IPS-18a (cell line): ENCODE measurements at regions not wholly inside any gene's neighbourhood (a gene's known extent, or its start where the extent isn't known, plus 50 kb on each side); places are given as distances from the start of the nearest gene placed in this dataset.

Experiments
- H3K27ac ChIP-seq: one replicate; pipeline ENCODE4 v1.5.1; 2013; ENCODE audit warnings: low read length
- H3K27me3 ChIP-seq: one replicate; pipeline ENCODE4 v1.6.1; 2013; ENCODE audit warnings: mild to moderate bottlenecking, low read length; ENCODE audit not compliant: control insufficient read depth, insufficient read depth
- H3K36me3 ChIP-seq: one replicate; pipeline ENCODE4 v1.6.1; 2013; ENCODE audit warnings: low read depth, low read length; ENCODE audit not compliant: control insufficient read depth
- H3K4me1 ChIP-seq: one replicate; pipeline ENCODE4 v1.6.1; 2013; ENCODE audit warnings: low read depth, low read length; ENCODE audit not compliant: control insufficient read depth
- H3K4me3 ChIP-seq: one replicate; pipeline ENCODE4 v1.5.1; 2013; ENCODE audit warnings: low read length
- H3K9ac ChIP-seq: one replicate; pipeline ENCODE4 v1.6.1; 2013; ENCODE audit warnings: mild to moderate bottlenecking, low read length, moderate library complexity
- H3K9me3 ChIP-seq: one replicate; pipeline ENCODE4 v1.6.1; 2013; ENCODE audit warnings: low read depth, low read length; ENCODE audit not compliant: control insufficient read depth

DNA sequence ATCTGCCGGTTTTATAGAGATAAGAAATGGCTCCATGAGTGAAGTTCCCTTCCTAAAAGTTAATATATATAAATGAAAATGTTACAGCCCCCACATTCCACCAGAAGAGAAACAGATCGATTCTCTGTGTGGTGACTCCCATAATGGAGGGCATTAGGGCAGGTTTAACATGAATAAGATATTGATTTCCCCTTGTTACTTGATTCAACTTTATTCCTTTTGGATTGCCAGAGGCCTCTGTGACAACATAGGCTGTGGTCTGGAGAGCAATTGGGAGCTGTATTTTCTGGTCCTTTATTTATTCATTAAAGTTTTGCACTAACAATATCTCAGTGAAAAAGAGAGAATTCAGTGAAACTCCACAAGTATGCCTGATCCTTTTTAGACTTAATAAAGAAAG, 125.2 kb upstream of the CCDC196 start:
- Histone ChIP-seq H3K36me3 (no peaks in the 10 kb centered on the region), H3K27ac (no peak overlapping the region), H3K4me1 (peaks cover 5% of the 10 kb centered on the region), H3K9me3 (no peaks in the 10 kb centered on the region), H3K4me3 (no peak overlapping the region), H3K27me3 (no peaks in the 10 kb centered on the region), H3K9ac (no peak overlapping the region)

DNA sequence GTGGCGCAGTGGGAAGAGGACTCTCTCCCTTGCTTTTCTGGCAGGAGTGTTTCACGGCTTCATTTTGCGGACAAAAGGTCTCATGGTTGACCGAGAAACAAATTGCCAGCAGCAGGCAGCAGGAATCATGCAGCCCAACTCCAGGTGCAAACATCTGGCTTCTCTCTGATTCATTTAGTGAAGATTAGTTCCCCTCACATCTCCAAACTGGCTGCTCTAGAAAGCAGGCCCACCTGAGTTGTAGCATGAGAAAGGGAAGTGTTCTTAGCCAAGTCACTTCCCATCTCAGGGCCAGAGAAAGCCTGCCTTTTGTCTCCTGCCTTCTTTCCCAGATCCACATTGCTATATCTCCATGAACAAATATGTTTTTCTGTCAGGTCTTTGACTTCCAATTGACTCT, 120.8 kb upstream of the CCDC196 start:
- no peak overlapping the region for H3K27ac ChIP-seq
- H3K4me3 ChIP-seq = no peak overlapping the region
- no peak overlapping the region for H3K9ac ChIP-seq
- H3K36me3 ChIP-seq = no peaks in the 10 kb centered on the region
- no peaks in the 10 kb centered on the region for H3K4me1 ChIP-seq
- no peaks in the 10 kb centered on the region for H3K27me3 ChIP-seq
- no peaks in the 10 kb centered on the region for H3K9me3 ChIP-seq

DNA sequence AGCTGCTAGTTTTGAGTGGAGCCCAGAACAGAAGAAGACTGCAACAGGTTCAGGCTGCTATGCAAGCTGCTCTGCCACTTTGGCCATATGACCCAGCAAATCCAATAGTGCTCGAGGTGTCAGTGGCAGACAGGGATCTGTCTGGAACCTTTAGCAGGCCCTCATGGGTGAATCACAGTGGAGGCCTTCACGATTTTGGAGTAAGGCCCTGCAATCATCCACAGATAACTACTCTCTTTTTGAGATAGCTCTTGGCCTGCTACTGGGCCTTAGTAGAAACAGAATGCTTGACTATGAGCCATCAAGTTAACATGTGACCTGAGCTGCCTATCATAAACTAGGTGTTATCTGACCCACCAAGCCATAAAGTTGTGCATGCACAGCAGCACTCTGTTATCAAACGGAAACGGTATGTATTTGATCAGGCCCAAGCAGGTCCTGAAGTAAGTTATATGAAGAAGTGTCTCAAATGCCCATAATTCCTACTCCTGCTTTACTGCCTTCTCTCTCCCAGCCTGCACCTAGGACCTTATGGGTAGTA, 116.9 kb upstream of the CCDC196 start:
- Histone ChIP-seq H3K36me3 (no peaks in the 10 kb centered on the region), H3K27me3 (no peaks in the 10 kb centered on the region), H3K9ac (no peak overlapping the region), H3K27ac (no peak overlapping the region), H3K9me3 (no peaks in the 10 kb centered on the region), H3K4me1 (no peaks in the 10 kb centered on the region), H3K4me3 (no peak overlapping the region)

GRCh38 chr14:66371776-66372175, 114.4 kb upstream of the CCDC196 start:
- no peak overlapping the region for H3K27ac ChIP-seq
- no peaks in the 10 kb centered on the region for H3K9me3 ChIP-seq
- no peak overlapping the region for H3K9ac ChIP-seq
- H3K4me1 ChIP-seq = no peaks in the 10 kb centered on the region
- H3K27me3 ChIP-seq = no peaks in the 10 kb centered on the region
- no peaks in the 10 kb centered on the region for H3K36me3 ChIP-seq
- no peak overlapping the region for H3K4me3 ChIP-seq

DNA sequence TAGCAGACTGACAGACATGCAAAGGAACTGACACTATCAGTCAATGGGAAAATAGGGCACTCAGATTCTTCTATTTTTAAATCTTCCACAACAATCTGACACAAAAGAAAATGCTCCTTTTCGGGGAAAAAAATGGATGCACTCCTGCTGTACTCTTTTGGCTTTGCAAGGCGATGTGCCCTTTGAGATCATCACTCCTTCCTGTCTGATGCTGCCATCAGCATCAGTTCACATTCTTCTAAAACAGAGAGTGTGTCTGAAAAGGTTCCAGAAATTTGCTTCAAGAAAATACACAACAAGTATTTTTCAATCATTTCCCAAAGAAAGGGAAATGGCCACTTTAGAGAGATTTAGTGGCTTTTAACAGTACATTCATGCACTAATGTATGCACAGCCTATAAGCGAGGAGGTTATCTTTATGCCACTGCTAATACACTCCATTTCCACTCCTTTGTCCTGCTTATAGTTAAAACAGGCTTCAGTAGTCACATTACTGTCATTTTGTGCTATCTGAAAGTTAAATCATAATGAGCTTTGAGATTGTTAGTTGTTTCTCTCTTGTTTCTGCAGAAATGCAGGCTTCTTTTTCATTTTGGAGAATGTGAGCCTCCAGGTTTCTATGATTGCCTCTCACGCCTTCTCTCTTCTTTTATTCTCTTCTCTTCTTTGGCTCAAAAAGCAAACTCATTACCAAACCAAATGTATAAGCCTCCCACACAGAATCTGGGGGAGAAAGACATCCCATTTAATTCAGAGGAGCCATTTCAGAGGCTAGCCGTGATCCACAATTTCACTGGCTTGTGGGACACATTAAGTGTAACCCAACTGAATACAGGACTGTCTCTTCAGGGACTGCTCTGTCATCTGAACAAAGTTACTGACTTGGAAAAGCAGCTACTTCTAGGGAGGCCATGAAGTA, 110.9 kb upstream of the CCDC196 start:
- Histone ChIP-seq H3K36me3 (no peaks in the 10 kb centered on the region), H3K27me3 (no peaks in the 10 kb centered on the region), H3K4me3 (no peak overlapping the region), H3K4me1 (no peaks in the 10 kb centered on the region), H3K9ac (no peak overlapping the region), H3K9me3 (no peaks in the 10 kb centered on the region), H3K27ac (no peak overlapping the region)

- no peaks in the 10 kb centered on the region for H3K27me3 ChIP-seq
- H3K4me3 ChIP-seq = no peak overlapping the region
- H3K9me3 ChIP-seq = no peaks in the 10 kb centered on the region
- H3K4me1 ChIP-seq = no peaks in the 10 kb centered on the region
- H3K9ac ChIP-seq = no peak overlapping the region
- H3K36me3 ChIP-seq = no peaks in the 10 kb centered on the region
- H3K27ac ChIP-seq = no peak overlapping the region
Observed at GRCh38 chr14:66377574-66377973, 108.6 kb upstream of the CCDC196 start.

- peaks cover 9% of the 10 kb centered on the region for H3K4me1 ChIP-seq
- no peaks in the 10 kb centered on the region for H3K27me3 ChIP-seq
- H3K9me3 ChIP-seq = no peaks in the 10 kb centered on the region
- H3K4me3 ChIP-seq = no peak overlapping the region
- H3K36me3 ChIP-seq = no peaks in the 10 kb centered on the region
- H3K9ac ChIP-seq = no peak overlapping the region
- no peak overlapping the region for H3K27ac ChIP-seq
Observed at GRCh38 chr14:66378712-66379505, 107.3 kb upstream of the CCDC196 start.

- Histone ChIP-seq H3K27ac (no peak overlapping the region), H3K27me3 (no peaks in the 10 kb centered on the region)
Observed at GRCh38 chr14:66380143-66380542, 106.0 kb upstream of the CCDC196 start.

DNA sequence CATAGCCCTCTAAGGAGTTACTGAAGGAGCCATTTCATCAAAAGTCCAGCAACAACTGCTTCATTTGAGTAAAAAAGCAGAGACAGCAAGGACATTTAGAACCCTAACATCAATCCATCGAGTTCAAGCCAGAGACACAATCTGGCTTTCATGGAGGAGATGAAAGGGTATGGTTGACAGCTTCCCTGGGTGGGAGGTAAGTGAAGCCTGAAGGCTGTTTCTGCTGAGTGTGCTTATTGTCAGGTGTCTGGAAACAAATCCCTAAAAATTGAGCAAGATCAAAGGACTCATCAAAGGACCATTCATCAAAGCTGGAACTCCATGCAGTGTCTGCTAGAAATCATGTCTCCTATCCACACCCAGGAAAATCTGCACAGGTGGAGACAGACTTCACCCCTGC, 104.4 kb upstream of the CCDC196 start:
- no peaks in the 10 kb centered on the region for H3K36me3 ChIP-seq
- no peaks in the 10 kb centered on the region for H3K27me3 ChIP-seq
- no peaks in the 10 kb centered on the region for H3K9me3 ChIP-seq
- no peak overlapping the region for H3K4me3 ChIP-seq
- H3K9ac ChIP-seq = no peak overlapping the region
- H3K27ac ChIP-seq = no peak overlapping the region
- H3K4me1 ChIP-seq = peaks cover 12% of the 10 kb centered on the region

More at GRCh38 chr14:66380143-66380542, 106.0 kb upstream of the CCDC196 start:
- no peak overlapping the region for H3K9ac ChIP-seq
- peaks cover 12% of the 10 kb centered on the region for H3K4me1 ChIP-seq
- H3K4me3 ChIP-seq = no peak overlapping the region
- no peaks in the 10 kb centered on the region for H3K36me3 ChIP-seq
- no peaks in the 10 kb centered on the region for H3K9me3 ChIP-seq

DNA sequence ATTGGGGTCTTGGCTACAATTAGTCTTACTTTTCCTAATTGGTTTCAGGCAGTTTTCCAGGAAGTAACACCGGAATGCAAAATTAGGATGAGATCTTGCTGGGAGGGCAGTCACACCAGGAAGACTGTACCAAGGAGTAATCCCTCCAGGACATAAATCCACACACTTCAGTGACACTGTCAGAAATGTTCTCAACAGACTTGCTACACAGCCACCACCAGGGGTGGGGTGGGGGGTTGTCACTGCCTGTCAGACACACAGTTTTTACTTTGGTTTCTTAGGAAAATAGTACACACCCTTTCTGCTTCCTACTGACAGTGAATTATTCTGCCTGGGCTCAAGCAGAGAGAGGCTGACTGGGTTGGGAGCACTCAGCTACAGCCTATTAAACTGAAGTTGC, 102.9 kb upstream of the CCDC196 start:
- Histone ChIP-seq H3K36me3 (no peaks in the 10 kb centered on the region), H3K9ac (no peak overlapping the region), H3K4me1 (peaks cover 12% of the 10 kb centered on the region), H3K27me3 (no peaks in the 10 kb centered on the region), H3K27ac (no peak overlapping the region), H3K9me3 (no peaks in the 10 kb centered on the region), H3K4me3 (no peak overlapping the region)

DNA sequence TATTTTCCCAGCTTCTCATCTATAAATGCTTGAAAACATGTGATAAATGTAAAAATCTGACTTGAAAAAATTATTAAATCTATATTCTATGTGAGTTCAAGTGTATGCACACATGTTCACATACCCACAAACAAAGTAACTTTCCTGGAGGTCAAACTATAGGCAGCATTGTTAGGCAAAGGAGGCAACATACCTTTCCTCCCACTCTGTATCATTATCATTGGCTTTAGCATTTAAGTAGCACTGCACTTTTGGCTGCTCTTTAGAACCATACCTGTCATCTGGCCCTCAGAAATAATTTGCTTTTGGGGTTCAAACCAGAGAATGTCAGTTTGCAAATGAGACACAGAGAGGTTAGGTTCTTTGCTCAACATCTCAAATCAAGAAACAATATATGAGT, 102.4 kb upstream of the CCDC196 start:
- no peaks in the 10 kb centered on the region for H3K27me3 ChIP-seq
- H3K4me1 ChIP-seq = peaks cover 12% of the 10 kb centered on the region
- H3K4me3 ChIP-seq = no peak overlapping the region
- H3K9me3 ChIP-seq = no peaks in the 10 kb centered on the region
- H3K9ac ChIP-seq = no peak overlapping the region
- H3K36me3 ChIP-seq = no peaks in the 10 kb centered on the region
- no peak overlapping the region for H3K27ac ChIP-seq
